Keratinocyte (primary cell): ENCODE measurements at regions not wholly inside any gene's neighbourhood (a gene's known extent, or its start where the extent isn't known, plus 50 kb on each side); places are given as distances from the start of the nearest gene placed in this dataset.

Experiments used
- CTCF ChIP-seq, 3 experiments: IDR thresholded peaks in 1 of 3; conservative IDR thresholded peaks in 1 of 3; optimal IDR thresholded peaks in 1 of 3; 2 replicates in 2 of 3; 3 replicates in 1 of 3; pipeline versions ENCODE3 to v1.5.1; 2011; ENCODE audit warnings: low read length in 3 of 3, mild to moderate bottlenecking in 3 of 3, moderate library complexity in 2 of 3, control low read depth in 1 of 3, inconsistent platforms in 1 of 3; ENCODE audit not compliant: insufficient read depth in 2 of 3; ENCODE audit errors: extremely low read depth in 1 of 3
- EZH2 ChIP-seq: IDR thresholded peaks from one replicate; pipeline ENCODE4 v1.6.1; 2012; ENCODE audit warnings: inconsistent platforms, mild to moderate bottlenecking, low read length, moderate library complexity

GRCh38 chr1:58041621-58042020, 504.9 kb downstream of the OMA1 start:
- TF ChIP-seq CTCF (optimal IDR thresholded peaks at IDR 0.05 in 1 of 3, IDR thresholded peaks at IDR 0.05 in 1 of 3, conservative IDR thresholded peaks at IDR 0.05 in 1 of 3; ENCODE audit: extremely low read depth in 1 of 3, insufficient read depth in 2 of 3, low read length in 3 of 3) (no peak), EZH2 (no peak)
